Parathyroid adenoma (tissue), 2 donors: ENCODE measurements at regions not wholly inside any gene's neighbourhood (a gene's known extent, or its start where the extent isn't known, plus 50 kb on each side); places are given as distances from the start of the nearest gene placed in this dataset.

Source experiments
- H2AFZ ChIP-seq: fragments of 300-600 bp; sonication (generic); one replicate; pipeline ENCODE4 v1.7.0; 2017; ENCODE audit warnings: antibody characterized with exemption, mild to moderate bottlenecking
- H3K27ac ChIP-seq: fragments of 300-600 bp; sonication (generic); one replicate; pipeline ENCODE4 v1.7.0; 2017
- H3K27me3 ChIP-seq: fragments of 300-600 bp; sonication (generic); one replicate; pipeline ENCODE4 v1.7.0; 2017; ENCODE audit warnings: low read length; ENCODE audit not compliant: control insufficient read depth, insufficient read depth
- H3K36me3 ChIP-seq: fragments of 300-600 bp; sonication (generic); one replicate; pipeline ENCODE4 v1.7.0; 2017; ENCODE audit warnings: low read length; ENCODE audit not compliant: control insufficient read depth, insufficient read depth
- H3K4me1 ChIP-seq: fragments of 300-600 bp; sonication (generic); one replicate; pipeline ENCODE4 v1.7.0; 2017; ENCODE audit warnings: control low read depth
- H3K4me2 ChIP-seq: fragments of 300-600 bp; sonication (generic); one replicate; pipeline ENCODE4 v1.7.0; 2017; ENCODE audit warnings: low read length
- H3K4me3 ChIP-seq: fragments of 300-600 bp; sonication (generic); one replicate; pipeline ENCODE4 v1.7.0; 2017; ENCODE audit warnings: low read depth, low read length
- H3K79me2 ChIP-seq: fragments of 300-600 bp; sonication (generic); one replicate; pipeline ENCODE4 v1.7.0; 2017; ENCODE audit warnings: control low read depth
- H3K9ac ChIP-seq: fragments of 300-600 bp; sonication (generic); one replicate; pipeline ENCODE4 v1.7.0; 2017; ENCODE audit warnings: mild to moderate bottlenecking
- H3K9me3 ChIP-seq: fragments of 300-600 bp; sonication (generic); one replicate; pipeline ENCODE4 v1.7.0; 2017; ENCODE audit warnings: low read length; ENCODE audit not compliant: control insufficient read depth
- CTCF ChIP-seq: fragments of 300-600 bp; sonication (generic); IDR thresholded peaks from one replicate; pipeline ENCODE4 v1.7.0; 2017; ENCODE audit warnings: antibody characterized with exemption, mild to moderate bottlenecking
- donor health status: primary hyperparathyroidism.

GRCh38 chr4:137601934-137602333, 69.6 kb upstream of the PCDH18 start:
- Histone ChIP-seq H3K4me2 (no peak overlapping the region), H3K4me3 (no peak overlapping the region), H3K4me1 (no peaks in the 10 kb centered on the region), H3K36me3 (no peaks in the 10 kb centered on the region), H3K79me2 (no peaks in the 10 kb centered on the region), H3K27me3 (no peaks in the 10 kb centered on the region), H3K9ac (no peak overlapping the region), H2AFZ (no peak overlapping the region), H3K27ac (no peak overlapping the region), H3K9me3 (no peaks in the 10 kb centered on the region)
- no peak for TF ChIP-seq CTCF

- Histone ChIP-seq H3K9me3 (no peaks in the 10 kb centered on the region), H3K4me2 (no peak overlapping the region), H3K36me3 (no peaks in the 10 kb centered on the region), H3K9ac (no peak overlapping the region), H3K79me2 (no peaks in the 10 kb centered on the region), H2AFZ (no peak overlapping the region), H3K27ac (no peak overlapping the region), H3K4me1 (no peaks in the 10 kb centered on the region), H3K27me3 (no peaks in the 10 kb centered on the region), H3K4me3 (no peak overlapping the region)
- TF ChIP-seq CTCF: no peak
These were observed 67.4 kb upstream of the PCDH18 start for GRCh38 chr4:137599734-137600133.

- no peak overlapping the region for H3K4me3 ChIP-seq
- H3K79me2 ChIP-seq: no peaks in the 10 kb centered on the region
- TF ChIP-seq CTCF: no peak
- H3K36me3 ChIP-seq: no peaks in the 10 kb centered on the region
- no peak overlapping the region for H3K27ac ChIP-seq
- H3K9ac ChIP-seq: no peak overlapping the region
- H3K9me3 ChIP-seq: no peaks in the 10 kb centered on the region
- H3K4me1 ChIP-seq: no peaks in the 10 kb centered on the region
- no peak overlapping the region for H3K4me2 ChIP-seq
- H2AFZ ChIP-seq: no peak overlapping the region
- H3K27me3 ChIP-seq: no peaks in the 10 kb centered on the region
These were observed 65.6 kb upstream of the PCDH18 start for GRCh38 chr4:137597752-137598430.

DNA sequence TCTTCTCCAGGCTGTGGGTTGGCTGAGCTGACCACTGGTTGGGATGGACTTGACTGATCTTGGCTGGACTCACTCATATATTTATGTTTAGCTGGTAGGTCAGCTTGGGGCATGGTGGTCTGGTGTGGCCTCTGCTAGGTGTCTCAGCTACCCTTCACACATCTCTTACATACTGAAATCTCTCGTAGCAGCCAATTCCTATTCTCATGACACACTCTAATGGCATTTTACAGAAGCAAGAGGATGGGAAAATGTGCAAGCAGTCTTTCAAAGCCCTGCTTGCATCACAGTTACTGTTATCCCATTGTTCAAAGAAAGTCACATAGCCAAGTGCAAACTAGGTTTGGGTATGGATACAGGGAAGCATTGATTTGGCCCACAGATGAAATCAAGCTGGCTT, 55.5 kb upstream of the PCDH18 start:
- H3K4me3 ChIP-seq: no peak overlapping the region
- H3K9ac ChIP-seq: no peak overlapping the region
- H3K27ac ChIP-seq: no peak overlapping the region
- no peaks in the 10 kb centered on the region for H3K9me3 ChIP-seq
- no peaks in the 10 kb centered on the region for H3K79me2 ChIP-seq
- H2AFZ ChIP-seq: no peak overlapping the region
- no peaks in the 10 kb centered on the region for H3K27me3 ChIP-seq
- H3K36me3 ChIP-seq: no peaks in the 10 kb centered on the region
- TF ChIP-seq CTCF: no peak
- H3K4me2 ChIP-seq: no peak overlapping the region
- no peaks in the 10 kb centered on the region for H3K4me1 ChIP-seq

GRCh38 chr4:137583671-137584070, 51.4 kb upstream of the PCDH18 start:
- Histone ChIP-seq H2AFZ (no peak overlapping the region), H3K4me1 (no peaks in the 10 kb centered on the region), H3K27ac (no peak overlapping the region), H3K9ac (no peak overlapping the region), H3K4me3 (no peak overlapping the region), H3K36me3 (no peaks in the 10 kb centered on the region), H3K79me2 (no peaks in the 10 kb centered on the region), H3K27me3 (no peaks in the 10 kb centered on the region), H3K9me3 (no peaks in the 10 kb centered on the region), H3K4me2 (no peak overlapping the region)
- TF ChIP-seq CTCF: no peak
